ENCODE measurements at regions not wholly inside any gene's neighbourhood (a gene's known extent, or its start where the extent isn't known, plus 50 kb on each side); places are given as distances from the start of the nearest gene placed in this dataset.

GRCh38 chr5:124560370-124560769, 186.1 kb downstream of the ZNF608 start:
- TF ChIP-seq POLR2AphosphoS5 (IDR thresholded peaks at IDR 0.05) (no peak), POLR2A (IDR thresholded peaks at IDR 0.05) (no peak), EP300 (IDR thresholded peaks at IDR 0.05) (no peak), CTCF (IDR thresholded peaks at IDR 0.05) (no peak)
- no peak overlapping the region for H3K4me3 ChIP-seq
- no peak for DNase-seq
- no peaks in the 10 kb centered on the region for H3K27me3 ChIP-seq
- WGBS, 2 donors: 84 to 87% methylated on average over 3 of the region's 3 CpGs
- no peaks in the 10 kb centered on the region for H3K36me3 ChIP-seq
- H3K9me3 ChIP-seq: no peaks in the 10 kb centered on the region
- no peaks in the 10 kb centered on the region for H3K4me1 ChIP-seq
- ATAC-seq (ENCODE audit: low FRiP score in 2 of 2): no peak
- H3K27ac ChIP-seq: no peak overlapping the region

GRCh38 chr5:124557761-124558160, 188.7 kb downstream of the ZNF608 start:
- DNase-seq: no peak

GRCh38 chr5:124554746-124555578, 191.5 kb downstream of the ZNF608 start:
- Histone ChIP-seq H3K27ac (no peak overlapping the region), H3K4me1 (no peaks in the 10 kb centered on the region), H3K36me3 (no peaks in the 10 kb centered on the region), H3K4me3 (no peak overlapping the region), H3K27me3 (no peaks in the 10 kb centered on the region), H3K9me3 (no peaks in the 10 kb centered on the region)
- DNase-seq (no peak), ATAC-seq (ENCODE audit: low FRiP score in 2 of 2) (no peak)
- TF ChIP-seq POLR2AphosphoS5 (IDR thresholded peaks at IDR 0.05) (no peak), EP300 (IDR thresholded peaks at IDR 0.05) (no peak), POLR2A (IDR thresholded peaks at IDR 0.05) (no peak), CTCF (IDR thresholded peaks at IDR 0.05) (no peak)
- 79 to 83% methylated on average over 2 of the region's 2 CpGs for WGBS, 2 donors

More at GRCh38 chr5:124557761-124558160, 188.7 kb downstream of the ZNF608 start:
- Histone ChIP-seq H3K27ac (no peak overlapping the region), H3K4me3 (no peak overlapping the region), H3K36me3 (no peaks in the 10 kb centered on the region), H3K27me3 (no peaks in the 10 kb centered on the region), H3K4me1 (no peaks in the 10 kb centered on the region), H3K9me3 (no peaks in the 10 kb centered on the region)
- TF ChIP-seq POLR2AphosphoS5 (IDR thresholded peaks at IDR 0.05) (no peak), CTCF (IDR thresholded peaks at IDR 0.05) (no peak), EP300 (IDR thresholded peaks at IDR 0.05) (no peak), POLR2A (IDR thresholded peaks at IDR 0.05) (no peak)
- ATAC-seq (ENCODE audit: low FRiP score in 2 of 2): no peak
- WGBS, 2 donors: 91% methylated on average over 8 of the region's 8 CpGs

- no peak for DNase-seq
- H3K27ac ChIP-seq: no peak overlapping the region
- ATAC-seq (ENCODE audit: low FRiP score in 2 of 2): no peak
- WGBS, 2 donors: 89 to 98% methylated on average over 2 of the region's 2 CpGs
- H3K36me3 ChIP-seq: no peaks in the 10 kb centered on the region
- no peaks in the 10 kb centered on the region for H3K4me1 ChIP-seq
- H3K9me3 ChIP-seq: no peaks in the 10 kb centered on the region
- H3K27me3 ChIP-seq: no peaks in the 10 kb centered on the region
- no peak overlapping the region for H3K4me3 ChIP-seq
- TF ChIP-seq POLR2AphosphoS5 (IDR thresholded peaks at IDR 0.05) (no peak), EP300 (IDR thresholded peaks at IDR 0.05) (no peak), POLR2A (IDR thresholded peaks at IDR 0.05) (no peak), CTCF (IDR thresholded peaks at IDR 0.05) (no peak)
These were observed 192.5 kb downstream of the ZNF608 start for GRCh38 chr5:124553911-124554310.

- no peak for TF ChIP-seq EP300 (IDR thresholded peaks at IDR 0.05)
- TF ChIP-seq POLR2A (IDR thresholded peaks at IDR 0.05): no peak
- no peak for TF ChIP-seq CTCF (IDR thresholded peaks at IDR 0.05)
- TF ChIP-seq POLR2AphosphoS5 (IDR thresholded peaks at IDR 0.05): no peak
- 89% methylated on average over 4 of the region's 4 CpGs for WGBS, 2 donors
These were observed 193.9 kb downstream of the ZNF608 start for GRCh38 chr5:124552526-124552925.

More at GRCh38 chr5:124552526-124552925, 193.9 kb downstream of the ZNF608 start:
- H3K4me3 ChIP-seq: no peak overlapping the region
- ATAC-seq (ENCODE audit: low FRiP score in 2 of 2) (no peak), DNase-seq (no peak)
- no peaks in the 10 kb centered on the region for H3K36me3 ChIP-seq
- H3K27ac ChIP-seq: no peak overlapping the region
- no peaks in the 10 kb centered on the region for H3K9me3 ChIP-seq
- no peaks in the 10 kb centered on the region for H3K4me1 ChIP-seq
- no peaks in the 10 kb centered on the region for H3K27me3 ChIP-seq
